Bronchial epithelial cell (primary cell): ENCODE measurements at regions not wholly inside any gene's neighbourhood (a gene's known extent, or its start where the extent isn't known, plus 50 kb on each side); places are given as distances from the start of the nearest gene placed in this dataset.

Experiments
- DNase-seq: peaks from one replicate; pipeline ENCODE4 v3.0.0-alpha.2; 2010; ENCODE audit warnings: low read depth
- FAIRE-seq: peaks from 2 replicates; lab custom pipeline; 2011; peaks lifted over from hg19 to GRCh38; lab: Jason Lieb, UNC
- H3K27me3 ChIP-seq: 2 replicates; pipeline ENCODE4 v1.5.1; 2011; ENCODE audit warnings: low read length; ENCODE audit not compliant: control insufficient read depth, insufficient read depth
- H3K36me3 ChIP-seq: 2 replicates; pipeline ENCODE4 v1.5.1; 2011; ENCODE audit warnings: low read length; ENCODE audit not compliant: control insufficient read depth, insufficient read depth
- H3K4me3 ChIP-seq: 2 replicates; pipeline ENCODE4 v1.5.1; 2011; ENCODE audit warnings: mild to moderate bottlenecking, low read depth, low read length, control low read depth
- TF ChIP-seq, protein P1 (sequence below): IDR thresholded peaks from 2 replicates; pipeline ENCODE4 v1.5.1; 2011; ENCODE audit warnings: mild to moderate bottlenecking, moderate library complexity, low read length, control low read depth, inconsistent platforms; ENCODE audit not compliant: insufficient read depth, severe bottlenecking

DNA sequence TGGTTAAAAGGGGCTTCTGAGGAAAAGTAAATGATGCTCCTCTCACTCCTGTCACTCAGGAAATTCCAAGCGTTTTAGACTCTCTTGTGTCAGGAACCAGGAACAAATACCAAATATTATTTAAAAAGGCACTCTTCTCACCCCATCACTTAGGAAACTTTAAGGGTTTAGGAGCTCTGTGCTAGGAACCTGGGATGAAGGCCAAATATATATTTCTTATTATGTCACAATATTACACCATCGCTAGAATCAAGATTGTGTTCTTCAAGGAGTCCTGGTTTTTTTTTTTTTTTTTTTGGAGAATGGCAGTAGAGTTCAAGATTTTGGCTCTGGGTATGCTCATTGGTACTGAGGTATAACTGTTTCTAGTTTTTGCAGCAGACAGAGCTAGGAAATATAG is 79.0 kb upstream of the HEPHL1 start:
- DNase-seq (no peak), FAIRE-seq (no peak)
- Histone ChIP-seq H3K27me3 (no peaks in the 10 kb centered on the region), H3K36me3 (no peaks in the 10 kb centered on the region), H3K4me3 (no peak overlapping the region)
- TF ChIP-seq, protein P1, sequence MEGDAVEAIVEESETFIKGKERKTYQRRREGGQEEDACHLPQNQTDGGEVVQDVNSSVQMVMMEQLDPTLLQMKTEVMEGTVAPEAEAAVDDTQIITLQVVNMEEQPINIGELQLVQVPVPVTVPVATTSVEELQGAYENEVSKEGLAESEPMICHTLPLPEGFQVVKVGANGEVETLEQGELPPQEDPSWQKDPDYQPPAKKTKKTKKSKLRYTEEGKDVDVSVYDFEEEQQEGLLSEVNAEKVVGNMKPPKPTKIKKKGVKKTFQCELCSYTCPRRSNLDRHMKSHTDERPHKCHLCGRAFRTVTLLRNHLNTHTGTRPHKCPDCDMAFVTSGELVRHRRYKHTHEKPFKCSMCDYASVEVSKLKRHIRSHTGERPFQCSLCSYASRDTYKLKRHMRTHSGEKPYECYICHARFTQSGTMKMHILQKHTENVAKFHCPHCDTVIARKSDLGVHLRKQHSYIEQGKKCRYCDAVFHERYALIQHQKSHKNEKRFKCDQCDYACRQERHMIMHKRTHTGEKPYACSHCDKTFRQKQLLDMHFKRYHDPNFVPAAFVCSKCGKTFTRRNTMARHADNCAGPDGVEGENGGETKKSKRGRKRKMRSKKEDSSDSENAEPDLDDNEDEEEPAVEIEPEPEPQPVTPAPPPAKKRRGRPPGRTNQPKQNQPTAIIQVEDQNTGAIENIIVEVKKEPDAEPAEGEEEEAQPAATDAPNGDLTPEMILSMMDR = no peak

DNA sequence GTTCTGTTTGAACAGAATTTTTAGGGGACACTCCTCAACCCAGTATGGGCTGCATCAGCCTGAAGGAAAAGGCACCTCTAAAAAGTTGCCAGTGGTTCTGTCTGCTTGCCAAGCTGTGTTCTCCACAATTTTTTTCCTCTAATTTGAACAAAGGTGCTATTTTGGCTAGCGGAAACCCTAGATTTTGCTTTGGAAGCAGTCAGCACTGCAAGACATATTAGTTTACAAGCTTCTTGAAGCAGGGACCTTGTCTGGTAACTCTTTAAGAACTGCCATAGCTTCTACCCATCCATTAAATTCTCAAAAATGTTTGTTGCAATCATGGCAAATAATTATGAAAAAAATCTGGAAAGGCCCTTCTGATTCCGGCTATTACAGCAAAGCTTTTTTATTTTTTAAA is 75.6 kb upstream of the HEPHL1 start:
- Histone ChIP-seq H3K36me3 (no peaks in the 10 kb centered on the region), H3K4me3 (no peak overlapping the region), H3K27me3 (no peaks in the 10 kb centered on the region)
- no peak for DNase-seq
- TF ChIP-seq, protein P1 = no peak
- FAIRE-seq = no peak

DNA sequence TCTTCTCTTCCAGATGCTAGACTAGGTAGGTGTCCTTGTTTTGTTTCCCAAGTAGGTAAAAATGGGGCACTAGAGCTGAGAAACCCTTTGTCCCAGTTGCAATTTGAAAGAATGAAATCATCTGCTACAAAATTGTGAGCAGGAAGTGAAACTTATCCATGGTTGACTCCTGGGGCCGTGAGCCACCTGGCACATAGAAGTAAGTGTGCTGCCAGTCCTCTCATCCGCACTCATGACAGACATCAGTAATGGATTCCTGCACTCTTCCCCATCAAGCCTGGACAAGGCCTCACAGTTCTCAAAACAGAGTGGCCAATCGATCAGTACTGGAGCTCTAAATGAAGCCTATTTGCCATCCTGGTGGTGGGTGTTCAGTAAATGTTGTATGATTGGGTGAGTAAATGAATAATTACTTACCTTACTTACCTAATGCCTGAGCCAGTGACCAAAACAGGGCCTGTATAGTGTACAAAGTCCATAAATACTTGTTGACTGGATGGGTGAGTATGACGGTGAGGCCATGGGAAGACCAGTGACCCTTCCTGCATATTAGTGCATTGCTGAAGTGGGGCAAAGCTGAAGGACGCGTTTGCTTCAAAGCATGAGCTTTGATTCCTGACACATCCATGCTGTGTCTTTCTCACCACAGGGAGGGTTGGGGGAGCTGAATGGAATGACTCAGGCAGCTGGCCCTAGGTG is 68.9 kb upstream of the HEPHL1 start:
- Histone ChIP-seq H3K27me3 (no peaks in the 10 kb centered on the region), H3K36me3 (no peaks in the 10 kb centered on the region), H3K4me3 (no peak overlapping the region)
- FAIRE-seq = no peak
- DNase-seq = no peak
- TF ChIP-seq, protein P1 = no peak

DNA sequence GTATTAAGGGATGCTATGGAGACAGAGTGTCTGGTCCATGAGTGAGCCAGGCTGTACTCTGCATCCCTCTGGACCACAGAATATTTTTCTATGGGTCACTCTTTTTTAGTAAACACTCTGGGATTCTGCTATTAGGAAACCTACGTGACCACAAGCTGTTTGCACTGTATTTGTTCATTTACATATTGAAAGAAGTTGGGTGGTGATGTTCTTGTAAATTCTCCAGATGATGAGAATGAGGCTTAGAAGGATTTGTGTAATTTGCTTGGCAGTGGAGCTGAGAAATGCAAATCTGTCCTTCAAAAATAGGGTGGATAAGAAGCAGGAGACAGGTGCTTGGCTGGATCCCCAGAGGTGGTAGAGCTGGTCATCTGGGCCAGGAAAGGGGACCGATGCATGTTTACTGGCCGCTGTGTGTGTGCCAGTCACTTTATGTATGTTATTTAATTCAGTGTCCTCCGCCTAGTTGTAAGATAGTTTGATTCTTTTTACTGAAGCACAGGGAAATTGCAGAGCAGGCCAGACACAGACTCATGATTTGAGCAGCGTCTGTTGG is 63.7 kb upstream of the HEPHL1 start:
- H3K4me3 ChIP-seq = no peak overlapping the region
- FAIRE-seq = no peak
- TF ChIP-seq, protein P1 = no peak
- no peak for DNase-seq
- H3K27me3 ChIP-seq = no peaks in the 10 kb centered on the region
- no peaks in the 10 kb centered on the region for H3K36me3 ChIP-seq

DNA sequence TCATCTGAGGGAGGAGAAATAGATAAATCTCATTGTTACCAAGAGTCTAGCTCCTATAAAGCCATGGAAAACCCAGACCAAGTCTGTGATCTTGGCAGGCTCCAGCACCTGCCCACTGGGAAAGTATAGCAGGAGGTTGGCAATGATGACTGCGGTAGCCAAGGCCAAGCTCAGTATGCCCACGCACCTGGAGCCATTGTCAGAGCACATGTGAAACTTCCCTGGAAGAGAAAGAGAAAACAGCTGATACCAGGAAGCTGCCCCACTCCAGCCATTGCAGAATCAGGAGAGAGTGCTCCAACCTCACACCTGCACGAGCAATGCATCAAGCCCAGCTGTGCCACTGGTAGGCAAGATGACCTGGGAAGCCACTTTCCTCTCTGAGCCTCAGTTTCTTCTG is 62.2 kb upstream of the HEPHL1 start:
- no peaks in the 10 kb centered on the region for H3K36me3 ChIP-seq
- TF ChIP-seq, protein P1 = no peak
- H3K4me3 ChIP-seq = no peak overlapping the region
- no peaks in the 10 kb centered on the region for H3K27me3 ChIP-seq
- FAIRE-seq = no peak
- DNase-seq = no peak

DNA sequence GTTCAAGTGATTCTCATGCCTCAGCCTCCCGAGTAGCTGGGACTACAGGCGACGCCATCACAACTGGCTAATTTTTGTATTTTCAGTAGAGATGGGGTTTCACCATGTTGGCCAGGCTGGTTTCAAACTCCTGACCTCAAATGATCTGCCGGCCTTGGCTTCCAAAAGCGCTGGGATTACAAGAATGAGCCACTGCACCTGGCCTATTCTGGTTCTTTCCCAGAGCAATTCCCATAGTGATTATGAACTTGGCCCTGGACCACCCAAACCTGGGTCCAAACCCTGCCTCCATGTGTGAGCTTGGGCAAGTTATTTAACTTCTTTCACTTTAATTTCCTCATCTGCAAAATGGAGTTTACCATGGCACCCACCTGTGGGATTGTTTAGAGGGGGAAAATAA is 61.5 kb upstream of the HEPHL1 start:
- FAIRE-seq = no peak
- TF ChIP-seq, protein P1 = no peak
- H3K27me3 ChIP-seq = no peaks in the 10 kb centered on the region

More for the DNA sequence above, 61.5 kb upstream of the HEPHL1 start:
- no peak overlapping the region for H3K4me3 ChIP-seq
- H3K36me3 ChIP-seq = no peaks in the 10 kb centered on the region
- DNase-seq = no peak
